Dermis microvascular lymphatic vessel endothelial cell (primary cell): ENCODE measurements at regions not wholly inside any gene's neighbourhood (a gene's known extent, or its start where the extent isn't known, plus 50 kb on each side); places are given as distances from the start of the nearest gene placed in this dataset.

Experiments
- DNase-seq, 2 donors: peaks; one replicate each; pipeline versions ENCODE4 v3.0.0 to v3.0.0-alpha.2; 2010; ENCODE audit warnings: low read depth in 2 of 2

GRCh38 chr7:46814516-46815250 is 767.2 kb downstream of the TNS3 start:
- no peak for DNase-seq

GRCh38 chr7:46812101-46812675 is 769.7 kb downstream of the TNS3 start:
- DNase-seq: no peak

- no peak for DNase-seq
Measured at GRCh38 chr7:46811529-46811928, 770.4 kb downstream of the TNS3 start.

- no peak for DNase-seq
Measured at GRCh38 chr7:46810986-46811385, 770.9 kb downstream of the TNS3 start.

GRCh38 chr7:46809886-46810285 is 772.0 kb downstream of the TNS3 start:
- DNase-seq: no peak

- DNase-seq: no peak
Measured at GRCh38 chr7:46806856-46807255, 775.1 kb downstream of the TNS3 start.

GRCh38 chr7:46802479-46802878 is 779.4 kb downstream of the TNS3 start:
- DNase-seq: no peak

GRCh38 chr7:46791188-46791587 is 790.7 kb downstream of the TNS3 start:
- no peak for DNase-seq

- no peak for DNase-seq
Measured at GRCh38 chr7:46786995-46787394, 794.9 kb downstream of the TNS3 start.

- DNase-seq: no peak
Measured at GRCh38 chr7:46786221-46786954, 795.5 kb downstream of the TNS3 start.

GRCh38 chr7:46784732-46785131 is 797.2 kb downstream of the TNS3 start:
- peak in 1 of 2 donors; percentile 88 for DNase-seq

- DNase-seq: no peak
Measured at GRCh38 chr7:46781901-46782439, 799.9 kb downstream of the TNS3 start.

- peak; percentile 17 to 54 for DNase-seq
Measured at GRCh38 chr7:46776790-46777189, 805.1 kb downstream of the TNS3 start.

GRCh38 chr7:46775776-46776175 is 806.1 kb downstream of the TNS3 start:
- no peak for DNase-seq

- no peak for DNase-seq
Measured at GRCh38 chr7:46775020-46775419, 806.9 kb downstream of the TNS3 start.

- no peak for DNase-seq
Measured at GRCh38 chr7:46774515-46774914, 807.4 kb downstream of the TNS3 start.

- no peak for DNase-seq
Measured at GRCh38 chr7:46772776-46773175, 809.1 kb downstream of the TNS3 start.

- no peak for DNase-seq
Measured at GRCh38 chr7:46767071-46767470, 814.8 kb downstream of the TNS3 start.

- DNase-seq: peak; percentile 98 to 100
Measured at GRCh38 chr7:46764100-46764936, 817.6 kb downstream of the TNS3 start.

GRCh38 chr7:46763344-46763743 is 818.6 kb downstream of the TNS3 start:
- DNase-seq: peak; percentile 83 to 93

- peak in 1 of 2 donors; percentile 54 for DNase-seq
Measured at GRCh38 chr7:46759711-46760480, 822.0 kb downstream of the TNS3 start.
